ENCODE measurements at regions not wholly inside any gene's neighbourhood (a gene's known extent, or its start where the extent isn't known, plus 50 kb on each side); places are given as distances from the start of the nearest gene placed in this dataset.
"Not testable (repeated sequence)": the region's sequence is repeated elsewhere in the genome, so short reads cannot be mapped to it uniquely, and the experiment has no call there.

- TF ChIP-seq CTCF (conservative IDR thresholded peaks at IDR 0.05): no peak
Measured at GRCh38 chr10:65172249-65172648, 1651.0 kb downstream of the REEP3 start.

GRCh38 chr10:65176994-65177393, 1655.8 kb downstream of the REEP3 start:
- no peaks in the 10 kb centered on the region for H3K4me1 Mint-ChIP-seq
- no peak for TF ChIP-seq CTCF (conservative IDR thresholded peaks at IDR 0.05)
- H3K27ac Mint-ChIP-seq: no peak overlapping the region
- 81 to 95% methylated on average over 3 to 7 of the region's 7 CpGs for WGBS, 2 experiments (ENCODE audit: insufficient coverage in 1 of 2, insufficient read length in 1 of 2)
- Histone ChIP-seq H3K4me1 (ENCODE audit: control insufficient read depth, insufficient read depth, low read length) (no peaks in the 10 kb centered on the region), H3K36me3 (ENCODE audit: control insufficient read depth, insufficient read depth, low read length) (no peaks in the 10 kb centered on the region), H3K9ac (ENCODE audit: extremely low read depth, low read length, poor library complexity, severe bottlenecking) (no peak overlapping the region), H3K9me3 (ENCODE audit: control insufficient read depth, low read length) (peaks cover 9% of the 10 kb centered on the region), H3K4me3 (ENCODE audit: low read length) (no peak overlapping the region), H3K27me3 (ENCODE audit: control insufficient read depth, insufficient read depth, low read length, poor library complexity, severe bottlenecking) (no peaks in the 10 kb centered on the region), H3K27ac (ENCODE audit: low read depth, low read length) (no peak overlapping the region)
- no peaks in the 10 kb centered on the region for H3K36me3 Mint-ChIP-seq (ENCODE audit: low read depth)
- no peak overlapping the region for H3K4me3 Mint-ChIP-seq
- H3K9me3 Mint-ChIP-seq: no peaks in the 10 kb centered on the region
- DNase-seq: no peak
- no peaks in the 10 kb centered on the region for H3K27me3 Mint-ChIP-seq (ENCODE audit: insufficient read depth)

More at GRCh38 chr10:65172249-65172648, 1651.0 kb downstream of the REEP3 start:
- H3K4me3 ChIP-seq (ENCODE audit: low read length): no peak overlapping the region
- no peaks in the 10 kb centered on the region for H3K27me3 Mint-ChIP-seq (ENCODE audit: insufficient read depth)
- no peak overlapping the region for H3K4me3 Mint-ChIP-seq
- H3K9ac ChIP-seq (ENCODE audit: extremely low read depth, low read length, poor library complexity, severe bottlenecking): no peak overlapping the region
- peaks cover 14% of the 10 kb centered on the region for H3K4me1 Mint-ChIP-seq
- H3K27me3 ChIP-seq (ENCODE audit: control insufficient read depth, insufficient read depth, low read length, poor library complexity, severe bottlenecking): no peaks in the 10 kb centered on the region
- H3K9me3 Mint-ChIP-seq: peaks cover under 1% of the 10 kb centered on the region
- no peaks in the 10 kb centered on the region for H3K4me1 ChIP-seq (ENCODE audit: control insufficient read depth, insufficient read depth, low read length)
- no peak overlapping the region for H3K27ac Mint-ChIP-seq
- no peaks in the 10 kb centered on the region for H3K9me3 ChIP-seq (ENCODE audit: control insufficient read depth, low read length)
- no peak overlapping the region for H3K27ac ChIP-seq (ENCODE audit: low read depth, low read length)
- no peaks in the 10 kb centered on the region for H3K36me3 Mint-ChIP-seq (ENCODE audit: low read depth)
- H3K36me3 ChIP-seq (ENCODE audit: control insufficient read depth, insufficient read depth, low read length): no peaks in the 10 kb centered on the region
- WGBS, 2 experiments (ENCODE audit: insufficient coverage in 1 of 2, insufficient read length in 1 of 2): 83 to 90% methylated on average over 1 to 2 of the region's 2 CpGs
- no peak for DNase-seq

GRCh38 chr10:65183236-65183635, 1662.0 kb downstream of the REEP3 start:
- Histone ChIP-seq H3K36me3 (ENCODE audit: control insufficient read depth, insufficient read depth, low read length) (no peaks in the 10 kb centered on the region), H3K4me1 (ENCODE audit: control insufficient read depth, insufficient read depth, low read length) (no peaks in the 10 kb centered on the region), H3K4me3 (ENCODE audit: low read length) (no peak overlapping the region), H3K27me3 (ENCODE audit: control insufficient read depth, insufficient read depth, low read length, poor library complexity, severe bottlenecking) (no peaks in the 10 kb centered on the region), H3K27ac (ENCODE audit: low read depth, low read length) (no peak overlapping the region), H3K9ac (ENCODE audit: extremely low read depth, low read length, poor library complexity, severe bottlenecking) (no peak overlapping the region), H3K9me3 (ENCODE audit: control insufficient read depth, low read length) (peaks cover 9% of the 10 kb centered on the region)
- Mint-ChIP-seq H3K36me3 (ENCODE audit: low read depth) (no peaks in the 10 kb centered on the region), H3K27me3 (ENCODE audit: insufficient read depth) (no peaks in the 10 kb centered on the region), H3K27ac (no peak overlapping the region), H3K9me3 (peaks cover 4% of the 10 kb centered on the region), H3K4me3 (no peak overlapping the region), H3K4me1 (no peaks in the 10 kb centered on the region)
- 100% methylated on average over 1 of the region's 1 CpG; no CpG with 5 or more reads in 1 of the 2 experiments for WGBS, 2 experiments (ENCODE audit: insufficient coverage in 1 of 2, insufficient read length in 1 of 2)
- no peak for TF ChIP-seq CTCF (conservative IDR thresholded peaks at IDR 0.05)
- no peak for DNase-seq

- not testable (repeated sequence) for H3K9me3 ChIP-seq (ENCODE audit: control insufficient read depth, low read length); H3K27ac Mint-ChIP-seq; H3K4me1 Mint-ChIP-seq; H3K9ac ChIP-seq (ENCODE audit: extremely low read depth, low read length, poor library complexity, severe bottlenecking); H3K27me3 ChIP-seq (ENCODE audit: control insufficient read depth, insufficient read depth, low read length, poor library complexity, severe bottlenecking); H3K36me3 Mint-ChIP-seq (ENCODE audit: low read depth); H3K9me3 Mint-ChIP-seq; H3K36me3 ChIP-seq (ENCODE audit: control insufficient read depth, insufficient read depth, low read length); H3K4me3 Mint-ChIP-seq; H3K27ac ChIP-seq (ENCODE audit: low read depth, low read length); H3K4me1 ChIP-seq (ENCODE audit: control insufficient read depth, insufficient read depth, low read length); DNase-seq; H3K27me3 Mint-ChIP-seq (ENCODE audit: insufficient read depth); H3K4me3 ChIP-seq (ENCODE audit: low read length)
- 100% methylated on average over 1 of the region's 1 CpG; no CpG with 5 or more reads in 1 of the 2 experiments for WGBS, 2 experiments (ENCODE audit: insufficient coverage in 1 of 2, insufficient read length in 1 of 2)
Measured at GRCh38 chr10:65186668-65187067, 1665.5 kb downstream of the REEP3 start.
